Fibroblast of lung (primary cell): ENCODE measurements at regions not wholly inside any gene's neighbourhood (a gene's known extent, or its start where the extent isn't known, plus 50 kb on each side); places are given as distances from the start of the nearest gene placed in this dataset.

Experiments
- DNase-seq, 2 donors: peaks; one replicate each; pipeline versions ENCODE4 v3.0.0 to v3.0.0-alpha.2; 2010; ENCODE audit warnings: low read depth in 2 of 2
- H2AFZ ChIP-seq: 2 replicates; pipeline ENCODE4 v1.5.1; 2012; ENCODE audit warnings: low read length, control low read depth, inconsistent platforms
- H3K27ac ChIP-seq: 2 replicates; pipeline ENCODE4 v1.5.1; 2011; ENCODE audit warnings: low read length, control low read depth; ENCODE audit not compliant: insufficient read depth
- H3K27me3 ChIP-seq: 2 replicates; pipeline ENCODE4 v1.5.1; 2011; ENCODE audit warnings: mild to moderate bottlenecking, low read length; ENCODE audit not compliant: control insufficient read depth, insufficient read depth
- H3K36me3 ChIP-seq: 2 replicates; pipeline ENCODE4 v1.5.1; 2011; ENCODE audit warnings: low read length; ENCODE audit not compliant: control insufficient read depth, insufficient read depth
- H3K4me1 ChIP-seq: 2 replicates; pipeline ENCODE4 v1.5.1; 2011; ENCODE audit warnings: low read length; ENCODE audit not compliant: control insufficient read depth, insufficient read depth; ENCODE audit errors: extremely low read depth
- H3K4me2 ChIP-seq: 2 replicates; pipeline ENCODE4 v1.5.1; 2011; ENCODE audit warnings: low read length, control low read depth; ENCODE audit not compliant: insufficient read depth; ENCODE audit errors: extremely low read depth
- H3K4me3 ChIP-seq, 4 experiments: fragments of 200-600 bp in 1 of 4; sonication (generic) in 1 of 4; replicated peaks in 1 of 4; 2 replicates each; pipeline ENCODE4 v1.5.1; 2011 to 2016; ENCODE audit warnings: low read length in 4 of 4, low read depth in 3 of 4, mild to moderate bottlenecking in 3 of 4, control low read depth in 2 of 4, inconsistent platforms in 1 of 4, mixed read lengths in 1 of 4; ENCODE audit not compliant: insufficient read depth in 1 of 4; ENCODE audit errors: control extremely low read depth in 1 of 4
- H3K79me2 ChIP-seq: 2 replicates; pipeline ENCODE4 v1.5.1; 2012; ENCODE audit warnings: mild to moderate bottlenecking, low read length, inconsistent platforms; ENCODE audit not compliant: control insufficient read depth, insufficient read depth
- H3K9ac ChIP-seq: 2 replicates; pipeline ENCODE4 v1.5.1; 2011; ENCODE audit warnings: mild to moderate bottlenecking, low read length, control low read depth; ENCODE audit not compliant: insufficient read depth
- H3K9me3 ChIP-seq: 2 replicates; pipeline ENCODE4 v1.5.1; 2012; ENCODE audit warnings: low read depth, low read length; ENCODE audit not compliant: control insufficient read depth, insufficient read depth
- H4K20me1 ChIP-seq: 2 replicates; pipeline ENCODE4 v1.5.1; 2011; ENCODE audit warnings: low read length; ENCODE audit not compliant: control insufficient read depth, insufficient read depth; ENCODE audit errors: extremely low read depth
- EZH2 ChIP-seq: IDR thresholded peaks from 2 replicates; pipeline ENCODE4 v1.5.1; 2012; ENCODE audit warnings: low read length, control low read depth, mild to moderate bottlenecking; ENCODE audit errors: missing control alignments
- TF ChIP-seq, protein P1 (sequence below), 2 donors: IDR thresholded peaks in 1 of 2; conservative IDR thresholded peaks in 1 of 2; 1 replicate in 1 of 2; 2 replicates in 1 of 2; pipeline ENCODE4 v1.5.1; 2011 to 2012; ENCODE audit warnings: low read length in 2 of 2, control low read depth in 1 of 2, inconsistent platforms in 1 of 2, low read depth in 1 of 2, mild to moderate bottlenecking in 1 of 2

- DNase-seq = no peak
- Histone ChIP-seq H3K27ac (no peak overlapping the region), H3K4me1 (no peaks in the 10 kb centered on the region), H3K27me3 (no peaks in the 10 kb centered on the region), H4K20me1 (no peaks in the 10 kb centered on the region), H2AFZ (no peak overlapping the region), H3K79me2 (no peaks in the 10 kb centered on the region), H3K36me3 (no peaks in the 10 kb centered on the region), H3K9me3 (no peaks in the 10 kb centered on the region), H3K4me3 (no peak overlapping the region), H3K4me2 (no peak overlapping the region), H3K9ac (no peak overlapping the region)
- TF ChIP-seq, protein P1, sequence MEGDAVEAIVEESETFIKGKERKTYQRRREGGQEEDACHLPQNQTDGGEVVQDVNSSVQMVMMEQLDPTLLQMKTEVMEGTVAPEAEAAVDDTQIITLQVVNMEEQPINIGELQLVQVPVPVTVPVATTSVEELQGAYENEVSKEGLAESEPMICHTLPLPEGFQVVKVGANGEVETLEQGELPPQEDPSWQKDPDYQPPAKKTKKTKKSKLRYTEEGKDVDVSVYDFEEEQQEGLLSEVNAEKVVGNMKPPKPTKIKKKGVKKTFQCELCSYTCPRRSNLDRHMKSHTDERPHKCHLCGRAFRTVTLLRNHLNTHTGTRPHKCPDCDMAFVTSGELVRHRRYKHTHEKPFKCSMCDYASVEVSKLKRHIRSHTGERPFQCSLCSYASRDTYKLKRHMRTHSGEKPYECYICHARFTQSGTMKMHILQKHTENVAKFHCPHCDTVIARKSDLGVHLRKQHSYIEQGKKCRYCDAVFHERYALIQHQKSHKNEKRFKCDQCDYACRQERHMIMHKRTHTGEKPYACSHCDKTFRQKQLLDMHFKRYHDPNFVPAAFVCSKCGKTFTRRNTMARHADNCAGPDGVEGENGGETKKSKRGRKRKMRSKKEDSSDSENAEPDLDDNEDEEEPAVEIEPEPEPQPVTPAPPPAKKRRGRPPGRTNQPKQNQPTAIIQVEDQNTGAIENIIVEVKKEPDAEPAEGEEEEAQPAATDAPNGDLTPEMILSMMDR (conservative IDR thresholded peaks at IDR 0.05 in 1 of 2, IDR thresholded peaks at IDR 0.05 in 1 of 2; ENCODE audit: low read depth in 1 of 2, low read length in 2 of 2) = no peak
- TF ChIP-seq EZH2 = no peak
These were observed 1633.9 kb downstream of the GRIK2 start for GRCh38 chr6:103027271-103027931.

DNA sequence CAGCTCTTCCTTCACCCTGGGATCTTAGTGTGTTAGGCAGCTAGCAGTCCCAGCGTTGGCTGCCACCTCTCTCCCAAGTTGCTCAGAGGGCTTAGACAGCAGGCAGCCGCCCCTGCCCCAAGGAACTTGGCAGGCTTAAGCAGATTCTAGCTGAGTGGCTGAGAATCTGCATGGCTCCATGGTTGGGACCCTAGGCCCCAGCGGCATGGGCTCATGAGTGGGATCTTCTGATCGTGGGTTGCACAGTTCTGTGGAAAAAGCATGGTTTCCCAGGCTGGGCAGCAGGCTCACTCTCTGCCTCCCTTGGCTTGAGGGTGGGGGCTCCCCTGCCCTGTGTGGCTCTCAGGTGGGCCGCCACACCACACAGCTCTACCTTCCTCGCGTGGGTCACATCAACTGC lies 1624.9 kb downstream of the GRIK2 start:
- no peak for DNase-seq

DNA sequence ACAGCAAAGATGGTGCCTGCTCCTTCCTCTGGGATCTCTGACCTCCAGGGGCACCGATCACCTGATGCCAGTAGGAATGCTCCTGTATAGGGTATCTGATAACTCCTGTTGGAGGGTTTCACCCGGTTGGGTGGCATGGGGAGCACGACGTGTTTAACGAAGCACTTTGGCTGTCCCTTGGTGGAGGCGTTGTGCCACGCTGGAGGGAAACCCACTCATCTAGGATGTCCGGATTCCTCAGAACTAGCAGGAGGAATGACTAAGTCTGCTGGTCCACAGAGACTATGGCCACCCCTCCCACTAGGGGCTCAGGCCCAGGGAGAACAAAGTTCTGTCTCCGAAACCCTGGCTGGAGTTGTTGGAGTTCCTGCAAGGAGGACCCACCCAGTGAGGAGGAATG lies 1624.4 kb downstream of the GRIK2 start:
- Histone ChIP-seq H3K27ac (no peak overlapping the region), H4K20me1 (no peaks in the 10 kb centered on the region), H3K4me2 (no peak overlapping the region), H3K36me3 (no peaks in the 10 kb centered on the region), H2AFZ (no peak overlapping the region), H3K9me3 (no peaks in the 10 kb centered on the region), H3K4me1 (no peaks in the 10 kb centered on the region), H3K27me3 (no peaks in the 10 kb centered on the region), H3K4me3 (no peak overlapping the region), H3K9ac (no peak overlapping the region), H3K79me2 (no peaks in the 10 kb centered on the region)
- DNase-seq = no peak
- TF ChIP-seq, protein P1 (conservative IDR thresholded peaks at IDR 0.05 in 1 of 2, IDR thresholded peaks at IDR 0.05 in 1 of 2; ENCODE audit: low read depth in 1 of 2, low read length in 2 of 2) = no peak
- TF ChIP-seq EZH2 = no peak

More for the DNA sequence above, 1624.9 kb downstream of the GRIK2 start:
- no peaks in the 10 kb centered on the region for H3K4me1 ChIP-seq
- H4K20me1 ChIP-seq = no peaks in the 10 kb centered on the region
- no peak overlapping the region for H3K27ac ChIP-seq
- no peaks in the 10 kb centered on the region for H3K9me3 ChIP-seq
- no peak overlapping the region for H3K9ac ChIP-seq
- no peaks in the 10 kb centered on the region for H3K36me3 ChIP-seq
- no peak overlapping the region for H3K4me2 ChIP-seq
- H3K4me3 ChIP-seq = no peak overlapping the region
- H2AFZ ChIP-seq = no peak overlapping the region
- TF ChIP-seq, protein P1 (conservative IDR thresholded peaks at IDR 0.05 in 1 of 2, IDR thresholded peaks at IDR 0.05 in 1 of 2; ENCODE audit: low read depth in 1 of 2, low read length in 2 of 2) = no peak
- no peak for TF ChIP-seq EZH2
- no peaks in the 10 kb centered on the region for H3K79me2 ChIP-seq
- no peaks in the 10 kb centered on the region for H3K27me3 ChIP-seq
